ENCODE measurements at regions not wholly inside any gene's neighbourhood (a gene's known extent, or its start where the extent isn't known, plus 50 kb on each side); places are given as distances from the start of the nearest gene placed in this dataset.

DNA sequence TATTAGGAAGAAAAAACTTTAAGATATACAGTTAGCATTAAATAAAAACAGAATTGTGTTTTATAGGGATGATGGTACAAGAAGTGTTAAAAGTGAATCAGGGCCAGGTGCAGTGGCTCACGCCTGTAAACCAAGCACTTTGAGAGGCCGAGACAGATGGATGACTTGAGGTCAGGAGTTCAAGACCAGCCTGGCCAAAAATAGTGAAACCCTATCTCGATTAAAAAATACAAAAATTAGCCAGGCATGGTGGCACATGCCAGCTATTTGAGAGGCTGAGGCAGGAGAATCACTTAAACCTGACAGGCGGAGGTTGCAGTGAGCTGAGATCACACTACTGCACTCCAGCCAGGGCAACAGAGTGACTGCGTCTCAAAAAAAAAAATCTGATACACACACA is 282.9 kb upstream of the ATP10B start:
- Mint-ChIP-seq H3K9me3 (no peaks in the 10 kb centered on the region), H3K4me3 (no peak overlapping the region), H3K4me1 (peaks cover 4% of the 10 kb centered on the region), H3K27me3 (ENCODE audit: insufficient read depth) (no peaks in the 10 kb centered on the region), H3K36me3 (ENCODE audit: low read depth) (no peaks in the 10 kb centered on the region), H3K27ac (no peak overlapping the region)
- H3K9ac ChIP-seq (ENCODE audit: extremely low read depth, low read length, poor library complexity, severe bottlenecking): no peak overlapping the region
- no peak overlapping the region for H3K27ac ChIP-seq (ENCODE audit: low read depth, low read length)
- no peaks in the 10 kb centered on the region for H3K4me1 ChIP-seq (ENCODE audit: control insufficient read depth, insufficient read depth, low read length)
- no peak overlapping the region for H3K4me3 ChIP-seq (ENCODE audit: low read length)
- peaks cover 15% of the 10 kb centered on the region for H3K27me3 ChIP-seq (ENCODE audit: control insufficient read depth, insufficient read depth, low read length, poor library complexity, severe bottlenecking)
- no peak for DNase-seq
- no peaks in the 10 kb centered on the region for H3K36me3 ChIP-seq (ENCODE audit: control insufficient read depth, insufficient read depth, low read length)
- WGBS, 2 experiments (ENCODE audit: insufficient coverage in 1 of 2, insufficient read length in 1 of 2): 72 to 97% methylated on average over 2 to 4 of the region's 5 CpGs
- TF ChIP-seq CTCF (conservative IDR thresholded peaks at IDR 0.05): no peak
- H3K9me3 ChIP-seq (ENCODE audit: control insufficient read depth, low read length): no peaks in the 10 kb centered on the region

- Mint-ChIP-seq H3K36me3 (ENCODE audit: low read depth) (no peaks in the 10 kb centered on the region), H3K27ac (no peak overlapping the region), H3K27me3 (ENCODE audit: insufficient read depth) (peaks cover 2% of the 10 kb centered on the region), H3K4me3 (no peak overlapping the region), H3K4me1 (peaks cover 4% of the 10 kb centered on the region), H3K9me3 (no peaks in the 10 kb centered on the region)
- H3K4me3 ChIP-seq (ENCODE audit: low read length): no peak overlapping the region
- no peak for TF ChIP-seq CTCF (conservative IDR thresholded peaks at IDR 0.05)
- H3K9ac ChIP-seq (ENCODE audit: extremely low read depth, low read length, poor library complexity, severe bottlenecking): no peak overlapping the region
- no peak overlapping the region for H3K27ac ChIP-seq (ENCODE audit: low read depth, low read length)
- no peak for DNase-seq
- H3K36me3 ChIP-seq (ENCODE audit: control insufficient read depth, insufficient read depth, low read length): no peaks in the 10 kb centered on the region
- H3K9me3 ChIP-seq (ENCODE audit: control insufficient read depth, low read length): no peaks in the 10 kb centered on the region
- no peaks in the 10 kb centered on the region for H3K4me1 ChIP-seq (ENCODE audit: control insufficient read depth, insufficient read depth, low read length)
- H3K27me3 ChIP-seq (ENCODE audit: control insufficient read depth, insufficient read depth, low read length, poor library complexity, severe bottlenecking): peaks cover 22% of the 10 kb centered on the region
- WGBS, 2 experiments (ENCODE audit: insufficient coverage in 1 of 2, insufficient read length in 1 of 2): 86 to 93% methylated on average over 2 of the region's 2 CpGs
Measured at GRCh38 chr5:161134083-161134482, 282.1 kb upstream of the ATP10B start.

DNA sequence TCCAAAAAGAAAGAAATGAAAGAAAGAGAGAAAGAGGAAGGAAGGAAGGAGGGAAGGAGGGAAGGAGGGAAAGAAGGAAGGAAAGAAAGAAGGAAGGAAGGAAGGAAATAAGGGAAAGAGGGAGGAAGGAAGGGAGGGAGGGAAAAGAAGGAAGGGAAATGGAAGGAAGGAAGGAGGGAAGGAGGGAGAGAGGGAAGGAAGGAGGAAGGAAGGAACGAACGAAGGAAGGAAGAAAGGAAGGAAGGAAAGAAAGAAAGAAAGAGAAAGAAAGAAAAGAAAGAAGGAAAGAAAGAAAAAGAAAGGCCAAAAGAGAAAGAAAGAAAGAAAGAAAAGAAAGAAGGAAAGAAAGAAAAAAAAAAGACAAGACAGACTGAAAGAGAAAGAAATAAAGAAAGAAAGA is 263.9 kb upstream of the ATP10B start:
- Mint-ChIP-seq H3K4me1 (peaks cover 1% of the 10 kb centered on the region), H3K36me3 (ENCODE audit: low read depth) (no peaks in the 10 kb centered on the region), H3K27me3 (ENCODE audit: insufficient read depth) (peaks cover 8% of the 10 kb centered on the region)

More for the DNA sequence above, 263.9 kb upstream of the ATP10B start:
- Mint-ChIP-seq H3K9me3 (no peaks in the 10 kb centered on the region), H3K4me3 (no peak overlapping the region), H3K27ac (no peak overlapping the region)
- H3K36me3 ChIP-seq (ENCODE audit: control insufficient read depth, insufficient read depth, low read length): no peaks in the 10 kb centered on the region
- 86 to 92% methylated on average over 2 of the region's 2 CpGs for WGBS, 2 experiments (ENCODE audit: insufficient coverage in 1 of 2, insufficient read length in 1 of 2)
- no peak overlapping the region for H3K9ac ChIP-seq (ENCODE audit: extremely low read depth, low read length, poor library complexity, severe bottlenecking)
- H3K27ac ChIP-seq (ENCODE audit: low read depth, low read length): no peak overlapping the region
- H3K9me3 ChIP-seq (ENCODE audit: control insufficient read depth, low read length): no peaks in the 10 kb centered on the region
- no peak overlapping the region for H3K4me3 ChIP-seq (ENCODE audit: low read length)
- peaks cover 43% of the 10 kb centered on the region for H3K27me3 ChIP-seq (ENCODE audit: control insufficient read depth, insufficient read depth, low read length, poor library complexity, severe bottlenecking)
- no peak for TF ChIP-seq CTCF (conservative IDR thresholded peaks at IDR 0.05)
- no peaks in the 10 kb centered on the region for H3K4me1 ChIP-seq (ENCODE audit: control insufficient read depth, insufficient read depth, low read length)
- no peak for DNase-seq

Measured in endodermal cell (in vitro differentiated cells).